IPS-15b (cell line): ENCODE measurements at regions not wholly inside any gene's neighbourhood (a gene's known extent, or its start where the extent isn't known, plus 50 kb on each side); places are given as distances from the start of the nearest gene placed in this dataset.

Experiments used
- H3K27me3 ChIP-seq: one replicate; pipeline ENCODE4 v1.6.1; 2013; ENCODE audit warnings: low read length; ENCODE audit not compliant: control insufficient read depth, insufficient read depth
- H3K36me3 ChIP-seq: one replicate; pipeline ENCODE4 v1.6.1; 2013; ENCODE audit warnings: low read length; ENCODE audit not compliant: control insufficient read depth, insufficient read depth
- H3K4me1 ChIP-seq: one replicate; pipeline ENCODE4 v1.6.1; 2013; ENCODE audit warnings: mild to moderate bottlenecking, low read length; ENCODE audit not compliant: control insufficient read depth, insufficient read depth
- H3K4me3 ChIP-seq: one replicate; pipeline ENCODE4 v1.5.1; 2013; ENCODE audit warnings: low read depth, low read length
- H3K9ac ChIP-seq: one replicate; pipeline ENCODE4 v1.6.1; 2013; ENCODE audit warnings: low read depth, mild to moderate bottlenecking, low read length
- H3K9me3 ChIP-seq: one replicate; pipeline ENCODE4 v1.6.1; 2013; ENCODE audit warnings: mild to moderate bottlenecking, low read length; ENCODE audit not compliant: control insufficient read depth, insufficient read depth

DNA sequence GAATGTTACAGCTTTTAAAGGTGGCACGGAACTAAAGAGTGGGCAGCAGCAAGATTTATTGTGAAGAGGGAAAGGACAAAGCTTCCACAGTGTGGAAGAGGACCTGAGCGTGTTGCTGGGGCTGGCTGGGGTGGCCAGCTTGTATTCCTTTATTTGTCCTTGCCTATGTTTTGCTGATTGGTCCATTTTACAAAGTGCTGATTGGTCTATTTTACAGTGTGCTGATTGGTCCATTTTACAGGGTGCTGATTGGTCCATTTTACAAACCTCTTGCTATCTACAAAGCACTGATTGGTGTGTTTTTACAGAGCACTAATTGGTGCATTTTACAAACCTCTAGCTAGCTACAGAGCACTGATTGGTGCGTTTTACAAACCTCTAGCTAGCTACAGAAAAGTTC is 109.7 kb upstream of the DDX18 start:
- H3K4me1 ChIP-seq = no peaks in the 10 kb centered on the region
- H3K9me3 ChIP-seq = no peaks in the 10 kb centered on the region
- H3K27me3 ChIP-seq = no peaks in the 10 kb centered on the region
- H3K9ac ChIP-seq = no peak overlapping the region
- no peak overlapping the region for H3K4me3 ChIP-seq
- H3K36me3 ChIP-seq = no peaks in the 10 kb centered on the region

GRCh38 chr2:117707874-117708273 is 106.6 kb upstream of the DDX18 start:
- Histone ChIP-seq H3K4me1 (no peaks in the 10 kb centered on the region), H3K9ac (no peak overlapping the region), H3K4me3 (no peak overlapping the region), H3K9me3 (no peaks in the 10 kb centered on the region), H3K36me3 (no peaks in the 10 kb centered on the region), H3K27me3 (no peaks in the 10 kb centered on the region)

- Histone ChIP-seq H3K36me3 (no peaks in the 10 kb centered on the region), H3K27me3 (no peaks in the 10 kb centered on the region), H3K9ac (no peak overlapping the region), H3K4me3 (no peak overlapping the region), H3K9me3 (no peaks in the 10 kb centered on the region), H3K4me1 (no peaks in the 10 kb centered on the region)
Measured at GRCh38 chr2:117712684-117713083, 101.8 kb upstream of the DDX18 start.

DNA sequence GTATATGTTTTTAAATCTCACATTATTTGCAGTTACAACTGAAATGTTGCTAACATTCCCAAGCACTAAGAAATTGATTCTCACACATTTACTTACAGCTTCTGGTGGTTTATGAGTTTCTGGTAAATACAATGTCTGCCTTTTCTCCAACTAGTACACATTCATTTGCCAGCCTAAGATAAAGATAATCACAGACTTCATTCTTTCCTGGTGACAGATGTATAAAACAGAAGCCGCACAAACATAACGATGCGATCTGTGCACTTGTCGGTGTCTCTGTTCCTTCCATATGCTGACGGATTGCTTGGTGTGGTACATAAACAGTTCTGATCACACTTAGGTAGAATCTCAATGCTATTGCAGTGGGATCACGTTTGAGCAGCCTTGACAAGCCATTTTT is 100.4 kb upstream of the DDX18 start:
- H3K4me1 ChIP-seq = no peaks in the 10 kb centered on the region
- no peaks in the 10 kb centered on the region for H3K27me3 ChIP-seq
- no peaks in the 10 kb centered on the region for H3K36me3 ChIP-seq
- H3K9me3 ChIP-seq = no peaks in the 10 kb centered on the region
- H3K9ac ChIP-seq = no peak overlapping the region
- no peak overlapping the region for H3K4me3 ChIP-seq

GRCh38 chr2:117714745-117715417 is 99.6 kb upstream of the DDX18 start:
- Histone ChIP-seq H3K4me3 (no peak overlapping the region), H3K9me3 (no peaks in the 10 kb centered on the region), H3K36me3 (no peaks in the 10 kb centered on the region), H3K9ac (no peak overlapping the region), H3K27me3 (no peaks in the 10 kb centered on the region), H3K4me1 (no peaks in the 10 kb centered on the region)

DNA sequence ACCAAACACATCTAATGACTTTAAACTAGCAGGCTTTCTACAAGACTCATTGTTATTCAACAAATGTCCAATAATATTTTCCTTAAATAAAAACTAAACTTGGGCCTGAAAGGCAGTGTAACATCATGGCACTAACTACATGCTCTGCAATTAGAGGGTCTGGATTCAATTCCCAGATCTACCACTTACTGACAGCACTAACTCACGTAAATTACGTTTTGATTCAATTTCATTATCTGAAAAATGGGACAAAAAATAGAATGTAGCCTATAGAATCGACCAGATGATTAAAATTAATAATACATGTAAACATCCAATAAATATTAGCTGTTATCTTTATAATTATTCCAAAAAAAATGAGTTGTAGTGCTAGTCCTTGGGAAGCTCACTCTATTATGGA is 98.0 kb upstream of the DDX18 start:
- Histone ChIP-seq H3K4me1 (no peaks in the 10 kb centered on the region), H3K36me3 (no peaks in the 10 kb centered on the region), H3K4me3 (no peak overlapping the region), H3K9me3 (no peaks in the 10 kb centered on the region), H3K9ac (no peak overlapping the region), H3K27me3 (no peaks in the 10 kb centered on the region)

DNA sequence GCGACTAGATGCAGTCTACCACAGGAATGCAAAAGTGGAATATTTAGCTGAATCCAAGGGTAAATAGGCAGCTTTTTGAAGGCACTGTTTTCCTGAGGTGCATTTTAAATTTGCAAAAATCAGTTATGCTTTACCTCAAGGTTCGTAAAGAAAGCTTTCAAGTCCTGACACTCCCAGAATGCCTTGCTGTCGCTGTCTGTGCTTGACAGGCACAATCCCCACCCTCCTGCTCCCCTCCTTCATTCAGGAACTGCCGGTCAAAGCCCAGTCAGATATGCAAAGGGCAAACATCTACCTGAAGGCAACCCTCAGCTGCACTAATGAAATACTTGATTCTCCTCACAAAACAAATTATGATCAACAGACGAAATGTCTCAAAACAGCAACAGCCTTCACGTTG is 97.4 kb upstream of the DDX18 start:
- no peaks in the 10 kb centered on the region for H3K27me3 ChIP-seq
- no peak overlapping the region for H3K4me3 ChIP-seq
- H3K9ac ChIP-seq = no peak overlapping the region
- no peaks in the 10 kb centered on the region for H3K36me3 ChIP-seq
- H3K4me1 ChIP-seq = no peaks in the 10 kb centered on the region
- H3K9me3 ChIP-seq = no peaks in the 10 kb centered on the region

- no peaks in the 10 kb centered on the region for H3K36me3 ChIP-seq
- H3K4me3 ChIP-seq = no peak overlapping the region
- H3K27me3 ChIP-seq = no peaks in the 10 kb centered on the region
- H3K4me1 ChIP-seq = no peaks in the 10 kb centered on the region
- H3K9ac ChIP-seq = no peak overlapping the region
- H3K9me3 ChIP-seq = no peaks in the 10 kb centered on the region
Measured at GRCh38 chr2:117718048-117718447, 96.4 kb upstream of the DDX18 start.

DNA sequence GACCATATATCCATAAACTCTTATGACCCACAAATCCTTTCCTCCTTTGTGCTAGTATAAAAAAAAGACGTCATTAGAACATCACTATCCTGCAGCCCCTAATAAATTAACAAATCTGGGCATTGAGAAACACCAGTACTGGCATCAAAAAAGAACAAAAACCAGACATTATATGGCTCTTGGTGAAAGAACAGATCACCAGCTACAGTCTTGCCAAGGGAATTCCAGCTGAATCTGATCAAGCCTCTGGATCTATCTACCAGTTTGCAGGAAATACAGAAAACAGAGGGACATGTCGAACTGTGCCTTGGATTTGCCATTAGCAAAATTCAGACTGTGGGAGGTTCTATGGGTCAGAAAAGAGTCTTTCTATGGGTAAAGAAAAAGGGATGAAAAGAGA is 93.7 kb upstream of the DDX18 start:
- Histone ChIP-seq H3K9ac (no peak overlapping the region), H3K36me3 (no peaks in the 10 kb centered on the region), H3K4me1 (no peaks in the 10 kb centered on the region), H3K4me3 (no peak overlapping the region), H3K9me3 (no peaks in the 10 kb centered on the region), H3K27me3 (no peaks in the 10 kb centered on the region)

- Histone ChIP-seq H3K9me3 (no peaks in the 10 kb centered on the region), H3K36me3 (no peaks in the 10 kb centered on the region), H3K27me3 (no peaks in the 10 kb centered on the region), H3K9ac (no peak overlapping the region), H3K4me3 (no peak overlapping the region), H3K4me1 (no peaks in the 10 kb centered on the region)
Measured at GRCh38 chr2:117723483-117723882, 91.0 kb upstream of the DDX18 start.

DNA sequence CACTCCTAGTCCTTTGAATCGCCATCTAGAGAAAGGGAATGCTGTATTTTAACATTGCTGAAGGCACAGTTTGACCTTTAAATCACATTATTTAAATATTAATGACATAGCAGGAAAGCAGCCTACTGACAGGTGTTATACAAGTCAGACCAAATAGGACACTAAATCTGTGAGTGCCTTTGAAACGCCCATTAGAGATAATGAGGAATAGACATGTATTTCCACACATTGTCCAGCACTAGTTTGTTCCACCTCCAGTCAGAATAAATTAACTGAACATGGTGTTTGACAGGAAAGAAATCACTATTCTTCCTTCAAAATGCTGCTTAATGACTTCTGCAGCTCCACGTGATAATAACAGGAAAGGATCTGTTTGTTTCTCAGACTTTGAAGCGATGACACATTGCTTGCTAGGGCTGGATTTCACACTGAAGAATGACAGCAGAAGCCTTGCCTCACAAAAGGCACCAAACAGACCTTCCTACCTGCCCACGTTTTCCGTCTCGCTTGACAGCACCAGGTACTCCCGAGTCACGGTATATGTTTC is 90.5 kb upstream of the DDX18 start:
- Histone ChIP-seq H3K4me3 (no peak overlapping the region), H3K9me3 (no peaks in the 10 kb centered on the region), H3K36me3 (no peaks in the 10 kb centered on the region), H3K27me3 (no peaks in the 10 kb centered on the region), H3K9ac (no peak overlapping the region), H3K4me1 (no peaks in the 10 kb centered on the region)

GRCh38 chr2:117726747-117727146 is 87.7 kb upstream of the DDX18 start:
- no peaks in the 10 kb centered on the region for H3K27me3 ChIP-seq
- no peaks in the 10 kb centered on the region for H3K36me3 ChIP-seq
- H3K9me3 ChIP-seq = no peaks in the 10 kb centered on the region
- H3K4me1 ChIP-seq = no peaks in the 10 kb centered on the region
- no peak overlapping the region for H3K4me3 ChIP-seq
- H3K9ac ChIP-seq = no peak overlapping the region
